Kidney epithelial cell (primary cell): ENCODE measurements at regions not wholly inside any gene's neighbourhood (a gene's known extent, or its start where the extent isn't known, plus 50 kb on each side); places are given as distances from the start of the nearest gene placed in this dataset.

Experiments
- DNase-seq: peaks from one replicate; pipeline ENCODE4 v3.0.0-alpha.2; 2010; ENCODE audit warnings: low read depth
- H3K27me3 ChIP-seq: 2 replicates; pipeline ENCODE4 v1.6.0; 2011; ENCODE audit warnings: low read length; ENCODE audit not compliant: control insufficient read depth, insufficient read depth
- H3K36me3 ChIP-seq: 2 replicates; pipeline ENCODE4 v1.5.1; 2011; ENCODE audit warnings: low read length; ENCODE audit not compliant: control insufficient read depth, insufficient read depth
- H3K4me3 ChIP-seq: 2 replicates; pipeline ENCODE4 v1.5.1; 2011; ENCODE audit warnings: low read depth, mild to moderate bottlenecking, control low read depth, low read length
- TF ChIP-seq, protein P1 (sequence below): IDR thresholded peaks from 2 replicates; pipeline ENCODE4 v1.5.1; 2011; ENCODE audit warnings: mild to moderate bottlenecking, moderate library complexity, low read length, control low read depth, inconsistent platforms; ENCODE audit not compliant: insufficient read depth, poor library complexity, severe bottlenecking

DNA sequence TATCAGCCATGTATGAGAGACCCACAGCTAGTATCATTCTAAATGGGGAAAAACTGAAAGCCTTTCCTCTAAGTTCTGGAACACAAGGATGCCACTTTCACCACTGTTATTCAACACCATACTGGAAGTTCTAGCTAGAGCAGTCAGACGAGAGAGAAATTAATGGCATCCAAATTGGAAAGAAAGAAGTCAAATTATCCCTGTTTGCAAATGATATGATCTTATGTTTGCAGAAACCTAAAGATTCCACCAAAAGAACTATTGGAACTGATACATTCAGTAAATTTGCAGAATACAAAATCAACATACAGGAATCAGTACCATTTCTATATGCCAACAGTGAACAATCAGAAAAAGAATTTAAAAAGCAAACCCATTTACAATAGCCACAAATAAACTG, 226.0 kb downstream of the TRPC6 start:
- Histone ChIP-seq H3K4me3 (no peak overlapping the region), H3K27me3 (no peaks in the 10 kb centered on the region), H3K36me3 (no peaks in the 10 kb centered on the region)
- TF ChIP-seq, protein P1, sequence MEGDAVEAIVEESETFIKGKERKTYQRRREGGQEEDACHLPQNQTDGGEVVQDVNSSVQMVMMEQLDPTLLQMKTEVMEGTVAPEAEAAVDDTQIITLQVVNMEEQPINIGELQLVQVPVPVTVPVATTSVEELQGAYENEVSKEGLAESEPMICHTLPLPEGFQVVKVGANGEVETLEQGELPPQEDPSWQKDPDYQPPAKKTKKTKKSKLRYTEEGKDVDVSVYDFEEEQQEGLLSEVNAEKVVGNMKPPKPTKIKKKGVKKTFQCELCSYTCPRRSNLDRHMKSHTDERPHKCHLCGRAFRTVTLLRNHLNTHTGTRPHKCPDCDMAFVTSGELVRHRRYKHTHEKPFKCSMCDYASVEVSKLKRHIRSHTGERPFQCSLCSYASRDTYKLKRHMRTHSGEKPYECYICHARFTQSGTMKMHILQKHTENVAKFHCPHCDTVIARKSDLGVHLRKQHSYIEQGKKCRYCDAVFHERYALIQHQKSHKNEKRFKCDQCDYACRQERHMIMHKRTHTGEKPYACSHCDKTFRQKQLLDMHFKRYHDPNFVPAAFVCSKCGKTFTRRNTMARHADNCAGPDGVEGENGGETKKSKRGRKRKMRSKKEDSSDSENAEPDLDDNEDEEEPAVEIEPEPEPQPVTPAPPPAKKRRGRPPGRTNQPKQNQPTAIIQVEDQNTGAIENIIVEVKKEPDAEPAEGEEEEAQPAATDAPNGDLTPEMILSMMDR = no peak
- DNase-seq = no peak

DNA sequence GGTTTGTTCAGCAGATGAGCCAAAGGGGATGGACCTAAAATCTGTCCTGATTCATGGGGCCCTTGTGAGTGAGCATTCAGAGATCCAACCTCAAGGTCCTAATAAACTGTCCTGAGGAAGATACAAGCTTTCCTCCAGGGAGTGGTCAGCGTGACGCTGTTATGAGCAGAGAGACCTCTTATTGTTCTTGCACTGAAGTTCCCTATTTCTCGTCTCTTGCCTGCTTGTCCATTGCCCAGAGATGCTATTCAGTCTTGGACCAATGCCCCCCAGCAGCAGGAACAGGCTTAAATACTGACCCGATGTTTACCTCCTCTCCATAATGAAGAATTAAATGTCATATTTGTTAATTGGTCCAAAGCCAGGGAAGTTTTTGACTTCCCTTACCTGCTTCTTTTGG, 225.2 kb upstream of the PGR start:
- TF ChIP-seq, protein P1 = no peak
- no peak for DNase-seq
- Histone ChIP-seq H3K36me3 (no peaks in the 10 kb centered on the region), H3K4me3 (no peak overlapping the region), H3K27me3 (no peaks in the 10 kb centered on the region)

DNA sequence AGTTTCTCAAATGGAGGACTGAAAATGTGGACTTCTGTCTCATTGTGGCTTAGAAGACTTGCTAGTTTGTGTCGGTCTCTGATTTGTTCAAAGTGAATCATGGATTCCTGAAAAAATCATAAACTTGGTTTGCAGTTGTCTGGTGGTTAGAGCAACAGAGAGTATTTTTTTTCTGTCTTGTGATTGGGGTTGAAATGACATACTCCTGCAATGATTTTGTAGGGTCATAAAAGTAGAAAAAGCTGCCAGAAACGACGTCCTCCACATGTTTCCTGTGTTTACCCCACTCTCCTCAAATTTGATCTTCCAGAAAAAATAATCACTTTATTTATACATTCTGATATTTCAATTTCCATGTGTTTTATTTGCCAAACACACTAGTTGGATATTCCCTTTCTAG, 219.2 kb upstream of the PGR start:
- no peak overlapping the region for H3K4me3 ChIP-seq
- TF ChIP-seq, protein P1 = no peak
- no peaks in the 10 kb centered on the region for H3K36me3 ChIP-seq
- H3K27me3 ChIP-seq = no peaks in the 10 kb centered on the region
- DNase-seq = no peak

DNA sequence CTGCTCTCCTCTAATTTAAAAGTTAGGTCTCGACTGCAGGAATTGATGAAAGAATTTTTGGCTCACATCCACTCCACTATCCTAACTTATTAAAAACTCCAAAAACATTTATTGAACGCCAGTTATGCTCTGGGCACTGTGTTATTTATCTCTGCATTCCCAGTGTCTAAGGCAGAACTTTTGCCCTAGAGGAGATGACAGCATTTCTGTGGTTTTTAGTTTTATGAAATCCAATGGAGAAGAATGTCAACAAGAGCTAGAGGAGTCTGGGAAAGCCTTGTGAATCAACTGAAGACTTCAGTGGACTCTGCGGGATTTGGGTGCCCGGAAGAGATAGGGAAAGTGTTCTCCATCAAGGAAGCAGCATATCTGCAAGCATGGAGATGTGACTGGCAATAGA, 217.0 kb upstream of the PGR start:
- no peaks in the 10 kb centered on the region for H3K36me3 ChIP-seq
- no peak for DNase-seq
- TF ChIP-seq, protein P1 = no peak
- no peak overlapping the region for H3K4me3 ChIP-seq
- H3K27me3 ChIP-seq = no peaks in the 10 kb centered on the region

DNA sequence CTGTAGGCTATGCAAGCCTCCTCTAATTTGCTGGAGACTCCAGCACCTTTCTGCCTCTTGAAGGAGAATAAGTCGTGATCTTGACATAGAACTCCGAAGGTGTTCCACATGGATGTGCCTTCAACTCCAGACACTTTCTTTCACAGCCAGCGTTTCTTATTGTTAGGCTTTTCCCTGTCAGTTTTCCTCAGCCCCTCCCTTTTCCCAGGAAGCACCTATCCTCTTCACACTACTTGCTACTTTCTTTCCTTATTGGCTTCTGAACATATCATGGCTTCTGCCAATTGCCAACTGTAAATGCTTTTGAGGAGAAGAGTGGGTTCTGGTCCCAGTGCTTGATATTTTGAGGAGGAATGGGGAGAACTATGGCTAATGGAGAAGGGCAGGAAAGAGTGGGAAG, 216.3 kb upstream of the PGR start:
- Histone ChIP-seq H3K4me3 (no peak overlapping the region), H3K27me3 (no peaks in the 10 kb centered on the region), H3K36me3 (no peaks in the 10 kb centered on the region)
- TF ChIP-seq, protein P1 = no peak
- DNase-seq = no peak

DNA sequence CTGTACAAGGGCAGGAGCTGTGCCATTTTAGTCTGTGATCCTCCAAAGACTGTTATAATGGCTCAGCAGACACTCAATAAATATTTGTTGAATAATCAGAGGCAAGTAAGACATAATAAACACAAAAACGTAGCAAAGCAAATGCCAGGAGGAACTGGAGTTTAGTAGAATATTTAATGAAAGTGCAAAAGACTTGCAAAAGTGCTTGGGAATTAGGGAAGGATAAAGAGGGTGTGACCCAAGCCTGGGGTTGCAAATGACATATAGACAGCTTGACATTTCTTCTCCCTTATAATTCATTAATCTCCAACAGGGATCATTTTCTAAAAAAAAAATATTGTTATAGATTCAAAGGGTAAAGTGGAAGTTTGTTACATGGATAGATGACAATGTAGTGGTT, 212.7 kb upstream of the PGR start:
- DNase-seq = no peak
- Histone ChIP-seq H3K36me3 (no peaks in the 10 kb centered on the region), H3K27me3 (no peaks in the 10 kb centered on the region), H3K4me3 (no peak overlapping the region)
- TF ChIP-seq, protein P1 = no peak
